ENCODE measurements at regions not wholly inside any gene's neighbourhood (a gene's known extent, or its start where the extent isn't known, plus 50 kb on each side); places are given as distances from the start of the nearest gene placed in this dataset.

DNA sequence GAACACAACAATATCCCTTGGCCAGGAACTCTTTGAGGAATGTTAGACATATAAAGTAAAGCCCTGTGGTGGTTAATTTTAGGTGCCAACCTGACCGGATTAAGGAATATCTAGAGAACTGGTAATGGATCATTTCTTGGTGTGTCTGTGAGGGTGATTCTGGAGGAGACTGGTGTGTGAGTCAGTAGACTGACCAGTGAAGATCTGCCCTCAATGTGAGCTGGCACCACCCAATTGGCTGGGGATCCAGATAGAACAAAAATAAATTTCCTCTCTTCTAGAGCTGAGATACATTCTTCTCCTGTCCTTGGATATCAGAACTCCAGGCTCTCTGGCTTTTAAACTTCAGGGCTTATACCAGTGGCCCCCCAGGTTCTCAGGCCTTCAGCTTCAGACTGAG lies 56.2 kb upstream of the TNPO1 start:
- intact Hi-C loops (cut with DNase I), result no loop called here

DNA sequence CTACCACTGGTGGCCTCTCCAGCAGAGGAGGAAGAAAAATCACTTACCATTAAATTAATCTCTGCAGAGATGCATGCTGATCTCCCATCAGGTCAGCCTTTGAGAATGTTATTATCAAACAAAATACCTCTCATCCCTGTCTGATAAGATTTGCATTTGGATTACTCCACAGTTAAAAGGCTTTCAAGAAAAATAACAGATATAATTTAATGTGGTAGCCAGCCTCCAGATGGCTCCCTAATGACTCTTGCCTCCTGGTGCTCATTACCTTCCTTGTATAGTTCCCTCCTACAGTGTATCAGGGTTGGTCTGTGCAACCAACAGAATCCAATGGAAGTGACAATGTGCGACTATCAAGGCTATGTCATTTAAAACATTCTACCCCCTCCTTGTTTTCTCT lies 63.6 kb upstream of the TNPO1 start:
- H3K9me3 ChIP-seq, result no peaks in the 10 kb centered on the region
- WGBS, 2 donors, result 89 to 96% methylated on average over 1 of the region's 1 CpG
- no peak for TF ChIP-seq POLR2A (IDR thresholded peaks at IDR 0.05)
- TF ChIP-seq, protein P1, sequence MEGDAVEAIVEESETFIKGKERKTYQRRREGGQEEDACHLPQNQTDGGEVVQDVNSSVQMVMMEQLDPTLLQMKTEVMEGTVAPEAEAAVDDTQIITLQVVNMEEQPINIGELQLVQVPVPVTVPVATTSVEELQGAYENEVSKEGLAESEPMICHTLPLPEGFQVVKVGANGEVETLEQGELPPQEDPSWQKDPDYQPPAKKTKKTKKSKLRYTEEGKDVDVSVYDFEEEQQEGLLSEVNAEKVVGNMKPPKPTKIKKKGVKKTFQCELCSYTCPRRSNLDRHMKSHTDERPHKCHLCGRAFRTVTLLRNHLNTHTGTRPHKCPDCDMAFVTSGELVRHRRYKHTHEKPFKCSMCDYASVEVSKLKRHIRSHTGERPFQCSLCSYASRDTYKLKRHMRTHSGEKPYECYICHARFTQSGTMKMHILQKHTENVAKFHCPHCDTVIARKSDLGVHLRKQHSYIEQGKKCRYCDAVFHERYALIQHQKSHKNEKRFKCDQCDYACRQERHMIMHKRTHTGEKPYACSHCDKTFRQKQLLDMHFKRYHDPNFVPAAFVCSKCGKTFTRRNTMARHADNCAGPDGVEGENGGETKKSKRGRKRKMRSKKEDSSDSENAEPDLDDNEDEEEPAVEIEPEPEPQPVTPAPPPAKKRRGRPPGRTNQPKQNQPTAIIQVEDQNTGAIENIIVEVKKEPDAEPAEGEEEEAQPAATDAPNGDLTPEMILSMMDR (IDR thresholded peaks at IDR 0.05), result no peak
- H3K4me1 ChIP-seq, result no peaks in the 10 kb centered on the region
- no peaks in the 10 kb centered on the region for H3K36me3 ChIP-seq
- intact Hi-C loops (cut with DNase I), result no loop called here
- no peak overlapping the region for H3K4me3 ChIP-seq (replicated peaks in 1 of 3)
- H3K27me3 ChIP-seq, result no peaks in the 10 kb centered on the region
- no peak for DNase-seq
- no peak overlapping the region for H3K27ac ChIP-seq

More for the DNA sequence above, 56.2 kb upstream of the TNPO1 start:
- 88 to 100% methylated on average over 1 of the region's 1 CpG for WGBS, 2 donors
- no peak for DNase-seq
- Histone ChIP-seq H3K27ac (no peak overlapping the region), H3K9me3 (no peaks in the 10 kb centered on the region), H3K4me3 (replicated peaks in 1 of 3) (no peak overlapping the region), H3K4me1 (no peaks in the 10 kb centered on the region), H3K27me3 (no peaks in the 10 kb centered on the region), H3K36me3 (no peaks in the 10 kb centered on the region)
- TF ChIP-seq POLR2A (IDR thresholded peaks at IDR 0.05), result no peak
- TF ChIP-seq, protein P1 (IDR thresholded peaks at IDR 0.05), result no peak

DNA sequence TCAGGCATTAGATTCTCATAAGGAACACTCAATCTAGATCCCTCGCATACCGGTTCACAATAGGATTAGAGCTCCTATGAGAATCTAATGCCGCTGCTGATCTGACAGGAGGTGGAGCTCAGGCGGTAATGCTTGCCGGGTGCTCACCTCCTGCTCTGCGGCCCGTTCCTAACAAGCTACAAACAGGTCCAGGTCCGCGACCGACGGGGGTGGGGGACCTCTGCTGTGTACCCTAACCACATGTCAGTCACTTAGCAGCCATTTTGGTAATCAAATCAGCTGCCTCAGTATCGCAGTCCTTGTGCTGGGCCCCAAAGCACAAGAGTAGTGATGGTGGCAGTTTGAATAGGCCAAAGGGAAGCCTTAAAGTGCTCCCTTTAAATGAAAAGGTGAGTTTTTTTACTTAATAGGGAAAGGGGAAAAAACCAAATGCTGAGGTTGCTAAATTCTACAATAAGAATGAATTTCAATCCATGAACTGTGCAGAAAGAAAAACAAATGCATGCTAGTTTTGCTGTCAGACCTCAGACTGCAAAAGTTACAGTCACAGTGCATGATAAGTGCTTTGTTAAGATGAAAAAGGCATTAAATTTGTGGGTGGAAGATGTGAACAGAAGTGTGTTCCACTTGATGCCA lies 67.0 kb upstream of the TNPO1 start:
- H3K27me3 ChIP-seq, result no peaks in the 10 kb centered on the region
- no peak for DNase-seq
- no peaks in the 10 kb centered on the region for H3K4me1 ChIP-seq
- no peaks in the 10 kb centered on the region for H3K36me3 ChIP-seq
- TF ChIP-seq POLR2A (IDR thresholded peaks at IDR 0.05), result no peak
- TF ChIP-seq, protein P1 (IDR thresholded peaks at IDR 0.05), result no peak
- no peak overlapping the region for H3K4me3 ChIP-seq (replicated peaks in 1 of 3)
- intact Hi-C loops (cut with DNase I), result no loop called here
- H3K27ac ChIP-seq, result no peak overlapping the region
- 84 to 85% methylated on average over 12 of the region's 12 CpGs for WGBS, 2 donors
- H3K9me3 ChIP-seq, result no peaks in the 10 kb centered on the region

DNA sequence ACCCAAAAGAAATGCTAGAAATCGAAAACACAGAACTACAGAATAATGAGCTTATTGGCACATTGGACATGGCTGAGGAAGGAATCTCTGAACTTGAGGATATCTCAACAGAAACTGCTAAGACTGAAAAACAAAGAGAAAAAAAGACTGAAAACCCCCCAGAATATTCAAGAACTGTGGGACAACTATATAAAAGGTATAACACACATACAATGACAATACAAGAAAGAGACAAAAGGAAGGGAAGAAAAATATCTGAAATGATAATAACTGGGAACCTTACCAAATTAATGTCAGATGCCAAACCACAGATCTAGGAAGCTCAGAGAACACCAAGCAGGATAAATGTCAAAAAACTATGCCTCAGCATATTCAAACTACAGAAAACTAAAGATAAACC lies 68.6 kb upstream of the TNPO1 start:
- intact Hi-C loops (cut with DNase I), result no loop called here
- no peak for TF ChIP-seq POLR2A (IDR thresholded peaks at IDR 0.05)
- TF ChIP-seq, protein P1 (IDR thresholded peaks at IDR 0.05), result no peak
- Histone ChIP-seq H3K9me3 (no peaks in the 10 kb centered on the region), H3K27me3 (no peaks in the 10 kb centered on the region), H3K4me3 (replicated peaks in 1 of 3) (no peak overlapping the region), H3K36me3 (no peaks in the 10 kb centered on the region), H3K4me1 (no peaks in the 10 kb centered on the region), H3K27ac (no peak overlapping the region)
- 86 to 92% methylated on average over 1 of the region's 1 CpG for WGBS, 2 donors
- no peak for DNase-seq

DNA sequence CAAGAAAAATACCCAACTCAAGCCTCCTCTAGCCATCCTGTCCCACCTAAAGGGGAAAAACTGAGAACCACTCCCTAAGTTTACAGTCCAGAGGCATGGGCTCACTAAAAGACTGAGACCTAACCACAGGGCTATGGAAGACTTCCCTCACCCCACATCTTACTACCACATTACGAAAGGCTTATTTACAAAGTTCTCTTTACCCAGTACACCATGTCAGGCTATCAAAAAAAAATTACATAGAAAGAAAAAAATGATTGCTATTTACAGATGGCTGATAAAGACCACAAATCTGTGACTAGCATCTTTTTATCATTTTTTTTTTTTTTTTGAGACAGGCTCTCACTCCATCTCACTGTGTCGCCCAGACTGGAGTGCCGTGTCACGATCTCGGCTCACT lies 69.7 kb upstream of the TNPO1 start:
- intact Hi-C loops (cut with DNase I), result no loop called here
- no peak for DNase-seq
- Histone ChIP-seq H3K4me3 (replicated peaks in 1 of 3) (no peak overlapping the region), H3K36me3 (no peaks in the 10 kb centered on the region), H3K4me1 (no peaks in the 10 kb centered on the region), H3K27ac (no peak overlapping the region), H3K27me3 (no peaks in the 10 kb centered on the region), H3K9me3 (no peaks in the 10 kb centered on the region)
- TF ChIP-seq POLR2A (IDR thresholded peaks at IDR 0.05), result no peak
- TF ChIP-seq, protein P1 (IDR thresholded peaks at IDR 0.05), result no peak
- WGBS, 2 donors, result 98 to 100% methylated on average over 5 of the region's 5 CpGs

All from thyroid gland (tissue), 4 donors.